ENCODE measurements at regions not wholly inside any gene's neighbourhood (a gene's known extent, or its start where the extent isn't known, plus 50 kb on each side); places are given as distances from the start of the nearest gene placed in this dataset.

DNA sequence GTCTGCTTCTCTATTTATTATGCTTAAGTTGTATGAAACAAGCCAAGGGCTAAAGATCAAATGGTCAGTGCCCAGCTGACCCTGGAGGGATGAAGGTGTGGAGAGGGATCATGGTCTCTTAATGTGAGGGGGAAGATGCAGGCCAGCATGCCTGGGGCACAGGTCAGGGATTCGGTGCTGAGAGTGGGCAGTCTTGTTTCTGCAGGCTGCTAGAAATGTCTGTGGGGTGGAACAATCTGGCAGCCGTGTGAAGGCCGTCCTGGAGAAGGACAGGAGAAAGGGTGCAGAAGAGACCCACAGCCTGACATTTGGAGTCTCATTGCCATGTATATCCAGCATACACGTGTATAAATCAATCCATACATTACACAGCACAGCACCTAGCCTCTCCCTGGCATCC, 258.3 kb upstream of the MOCS1 start:
- DNase-seq: no peak

DNA sequence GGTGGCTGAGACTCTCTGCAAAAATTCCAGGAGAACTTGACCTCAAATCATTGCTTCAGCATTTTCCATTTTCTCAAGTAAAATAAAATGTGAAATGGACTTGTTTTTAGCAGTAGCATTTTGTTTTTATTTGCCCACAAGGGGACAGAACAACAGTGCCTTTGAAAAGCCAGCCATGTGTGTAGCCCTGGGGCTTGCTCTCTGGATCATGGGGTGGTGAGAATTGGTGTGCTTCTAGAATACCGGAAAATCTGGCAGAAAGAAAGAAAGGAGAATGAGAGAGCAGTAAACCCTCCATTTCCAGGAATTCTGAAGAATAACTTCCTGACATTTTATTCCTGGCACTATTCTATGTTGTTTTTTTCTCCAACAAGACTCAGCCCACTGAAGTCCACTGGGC, 254.7 kb upstream of the MOCS1 start:
- no peak for DNase-seq

DNA sequence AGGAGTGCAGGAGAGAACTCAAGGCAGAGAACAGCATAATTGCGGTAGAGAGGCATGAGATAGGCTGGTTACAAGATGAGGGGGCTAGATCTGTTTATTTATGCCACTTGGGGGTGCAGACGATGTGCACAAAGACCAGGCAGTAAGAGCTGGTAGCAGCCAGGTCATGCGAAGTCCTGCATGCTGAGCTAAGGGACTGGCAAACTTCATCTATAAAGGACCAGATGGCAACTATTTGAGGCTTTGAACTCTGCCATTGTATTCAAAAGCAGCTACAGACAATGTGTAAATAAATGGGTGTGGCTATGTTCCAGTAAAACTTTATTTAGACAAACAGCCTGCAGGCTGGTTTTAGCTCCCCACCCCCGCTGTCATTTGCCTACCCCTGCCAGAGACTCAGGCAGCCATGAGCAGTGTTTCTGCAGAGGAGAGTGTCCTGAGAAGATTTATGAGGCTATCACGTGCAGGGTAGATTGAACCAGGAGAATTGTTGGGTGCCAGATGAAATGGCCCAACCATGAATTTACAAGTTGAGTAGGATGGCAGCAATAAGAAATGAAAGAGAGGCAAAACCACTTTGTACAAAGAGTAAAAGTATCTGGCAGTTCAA, 253.4 kb upstream of the MOCS1 start:
- DNase-seq: no peak

DNA sequence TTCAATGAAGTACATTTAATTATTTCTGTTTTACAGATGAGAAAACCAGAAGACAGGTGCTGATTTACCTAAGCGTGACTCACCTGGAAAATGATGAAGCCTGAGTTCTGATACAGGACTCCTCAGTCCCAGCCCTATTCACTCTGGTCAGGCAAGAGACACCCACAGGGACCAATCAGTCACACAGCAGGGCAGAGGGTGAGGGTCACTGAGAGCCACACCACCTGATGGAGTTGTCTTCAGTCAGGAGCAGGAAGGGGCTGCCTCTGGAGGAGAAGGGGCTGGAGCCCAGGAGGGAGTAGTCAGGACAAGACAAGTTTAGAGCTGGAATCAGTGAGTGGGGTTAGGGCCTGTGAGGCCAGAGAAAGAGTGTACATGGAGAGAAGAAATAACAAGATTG, 251.2 kb upstream of the MOCS1 start:
- DNase-seq: no peak

DNA sequence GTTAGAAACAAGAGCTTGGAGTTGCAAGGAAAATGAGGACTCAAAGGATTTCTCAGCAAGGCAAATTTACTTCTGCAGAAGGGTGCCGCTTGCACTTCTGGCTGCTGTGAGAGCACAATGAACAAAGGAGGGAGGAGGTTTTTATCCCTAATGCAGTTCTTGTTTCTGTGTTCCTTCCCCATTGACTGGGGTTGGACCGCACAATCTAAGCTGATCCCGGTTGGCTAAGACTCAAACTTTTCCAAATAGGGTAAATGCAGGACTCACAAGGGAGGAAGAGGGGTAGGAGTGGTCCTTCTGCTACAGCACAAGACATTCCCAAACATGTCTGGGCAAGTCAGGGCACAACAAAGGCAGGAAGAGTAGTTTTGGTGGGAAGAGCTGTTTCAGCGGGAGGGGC, 249.6 kb upstream of the MOCS1 start:
- DNase-seq: no peak

DNA sequence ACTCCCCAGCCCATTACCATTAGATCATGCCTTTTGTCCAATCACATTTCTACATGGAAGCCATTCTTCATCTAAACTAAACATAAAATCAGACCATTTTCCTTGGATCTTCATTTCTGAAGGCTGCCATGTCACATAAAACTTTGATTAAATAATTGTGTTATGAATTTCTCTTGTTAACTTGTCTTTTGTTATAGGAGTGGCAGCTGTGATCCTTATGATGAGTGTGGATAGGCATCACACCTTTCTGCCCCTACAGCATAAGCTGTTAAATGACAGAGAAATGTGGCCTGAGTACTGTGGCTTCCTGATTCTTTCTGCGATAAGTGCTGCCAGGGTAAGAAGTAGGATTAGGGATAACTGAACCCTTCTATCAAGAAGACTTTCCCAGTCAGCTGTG, 247.1 kb upstream of the MOCS1 start:
- DNase-seq: no peak

DNA sequence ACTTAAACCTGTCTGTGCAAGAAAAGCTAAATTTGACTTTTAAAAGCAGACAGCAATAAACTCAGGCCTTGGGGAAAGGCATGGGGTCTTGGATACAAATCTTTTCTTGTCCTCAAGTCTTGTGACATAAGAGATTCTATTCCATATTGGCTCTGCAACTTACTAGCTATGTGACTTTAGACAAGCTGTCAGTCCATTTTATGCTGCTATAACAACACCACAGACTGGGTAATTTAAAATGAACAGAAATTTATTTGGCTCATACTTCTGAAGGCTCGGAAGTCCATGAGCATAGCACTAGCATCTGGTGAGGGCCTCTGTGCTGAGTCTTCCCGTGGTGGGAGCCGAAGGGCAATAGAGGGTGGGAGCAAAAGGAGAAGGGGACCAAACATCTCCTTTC, 246.0 kb upstream of the MOCS1 start:
- no peak for DNase-seq

DNA sequence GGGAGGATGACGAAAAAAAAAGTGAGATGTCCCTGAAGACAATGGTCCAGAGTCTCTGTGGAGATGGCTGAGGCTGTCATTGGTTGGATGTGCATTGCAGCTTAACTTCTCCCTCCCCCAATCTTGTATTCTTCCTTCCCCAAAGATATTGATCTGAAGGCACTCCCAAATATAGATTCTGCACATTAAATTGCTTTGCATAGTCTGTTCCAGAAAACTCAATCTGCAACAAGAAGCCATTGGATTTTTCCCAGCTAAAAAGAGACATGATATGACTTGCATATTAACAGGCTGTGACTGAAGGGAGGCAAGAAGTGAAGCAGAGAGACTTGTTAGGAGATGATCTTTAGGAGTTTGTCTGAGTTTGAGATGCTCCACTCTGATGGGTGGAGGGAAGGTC, 245.2 kb upstream of the MOCS1 start:
- no peak for DNase-seq

DNA sequence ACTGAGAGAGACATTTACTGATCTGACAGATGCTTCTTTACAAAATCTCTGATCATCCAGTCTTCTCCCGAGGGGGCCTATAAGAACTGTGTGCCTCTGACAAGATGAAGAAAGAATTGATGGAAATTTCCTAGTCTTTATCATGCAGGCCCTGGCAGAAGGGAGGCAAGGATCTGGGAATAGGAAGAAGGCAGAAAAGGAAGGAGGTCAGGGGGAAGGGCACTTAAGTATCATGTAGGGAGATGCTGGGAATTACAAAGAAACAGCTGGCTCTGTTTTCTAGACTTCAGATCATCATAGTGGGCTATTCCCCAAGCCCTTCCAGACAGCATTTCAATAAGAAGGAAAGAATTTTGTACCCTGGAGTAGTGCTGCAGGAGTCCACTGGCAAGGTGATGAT, 243.3 kb upstream of the MOCS1 start:
- no peak for DNase-seq

DNA sequence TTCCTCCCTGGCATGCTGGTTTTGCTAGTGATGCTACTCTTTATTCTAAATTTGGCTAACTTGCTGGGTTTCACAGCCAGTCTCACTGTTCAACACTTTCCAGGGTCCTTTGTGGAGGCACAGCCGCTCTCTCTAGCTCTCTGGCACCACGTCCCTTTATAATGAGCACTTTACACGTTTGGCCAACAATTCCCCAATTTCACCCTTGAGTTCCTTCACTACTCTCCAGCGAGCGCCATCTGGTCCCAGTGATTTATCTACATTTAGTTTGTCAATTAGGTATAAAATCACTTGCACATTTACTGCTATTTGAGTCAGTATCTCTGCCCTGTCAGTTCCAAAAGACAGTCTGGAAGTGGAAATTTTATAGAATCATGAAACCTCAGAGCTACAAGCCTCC, 241.9 kb upstream of the MOCS1 start:
- DNase-seq: peak in 1 of 2 experiments; percentile 22

DNA sequence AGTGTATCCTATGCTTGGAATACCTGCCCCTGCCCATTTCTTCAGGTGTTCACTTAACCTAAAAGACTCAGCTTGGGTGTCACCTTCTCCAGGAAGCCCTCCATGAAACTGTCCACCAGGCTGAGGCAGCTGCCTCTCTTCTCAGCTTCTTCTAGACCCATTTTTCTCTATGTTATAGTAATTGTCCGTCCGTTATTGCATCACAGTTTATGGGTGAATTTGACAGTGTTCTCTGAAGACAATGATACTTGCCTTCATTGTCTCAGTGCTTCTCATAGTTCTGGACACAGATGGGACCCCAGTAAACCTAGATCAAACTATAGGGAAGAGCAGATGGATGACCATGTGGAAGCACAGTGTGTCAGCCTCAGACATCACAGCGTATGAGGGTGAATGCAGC, 238.0 kb upstream of the MOCS1 start:
- DNase-seq: no peak

DNA sequence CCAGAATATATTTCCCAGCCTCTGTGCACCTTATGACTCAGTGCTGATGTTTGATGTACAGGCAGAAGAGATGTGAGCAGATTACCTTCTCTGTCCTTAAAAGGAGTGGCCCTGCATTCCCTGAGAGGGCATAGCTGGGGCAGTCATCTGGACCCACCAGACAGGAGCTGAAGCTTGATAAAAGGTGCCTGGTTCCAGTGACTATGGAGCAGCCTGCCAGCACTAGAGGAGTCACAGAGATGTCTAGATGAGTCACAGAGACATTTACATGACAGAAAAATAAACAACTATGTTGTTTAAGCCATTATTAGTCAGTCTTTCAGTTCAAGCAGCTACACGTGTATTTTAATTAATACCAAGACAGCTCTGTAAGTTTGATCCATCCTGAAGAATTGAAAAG, 237.1 kb upstream of the MOCS1 start:
- DNase-seq: no peak

DNA sequence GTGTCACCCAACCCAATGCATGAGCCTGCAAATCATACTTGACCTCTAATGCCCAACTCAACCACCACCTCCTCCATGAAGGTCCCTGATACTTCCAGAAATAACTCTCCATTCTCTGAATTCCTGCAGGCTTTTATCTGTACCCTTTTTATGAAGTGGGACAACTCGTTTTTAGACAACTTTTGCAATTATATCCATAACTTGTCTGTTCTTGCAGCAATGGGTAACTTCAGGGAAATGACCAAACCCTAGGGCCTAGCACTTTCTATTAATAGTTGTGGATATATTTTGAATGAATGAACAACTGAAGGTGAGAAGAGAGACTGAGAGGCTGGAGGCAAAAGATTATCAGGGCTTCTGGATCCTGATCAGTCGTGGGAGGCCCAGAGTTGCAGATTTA, 236.6 kb upstream of the MOCS1 start:
- DNase-seq: no peak

DNA sequence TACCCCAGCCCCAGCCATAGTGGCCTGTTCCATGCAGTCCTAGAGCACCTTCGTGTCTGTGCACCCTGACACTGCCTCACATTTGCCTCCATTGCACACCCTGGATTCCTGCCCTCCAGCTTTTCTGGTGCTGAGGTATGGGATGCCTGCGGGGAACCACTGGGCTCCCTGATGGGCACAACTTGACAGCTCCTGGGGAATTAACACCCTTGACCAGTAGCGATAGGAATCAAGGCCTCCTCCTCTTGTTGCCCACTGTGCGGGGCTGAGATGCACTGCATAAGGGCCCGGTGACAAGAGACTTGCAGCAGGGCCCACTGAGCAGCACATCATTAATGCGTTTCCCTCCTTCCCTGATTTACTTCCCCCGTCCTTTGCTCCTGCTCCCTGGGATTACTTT, 235.6 kb upstream of the MOCS1 start:
- no peak for DNase-seq

DNA sequence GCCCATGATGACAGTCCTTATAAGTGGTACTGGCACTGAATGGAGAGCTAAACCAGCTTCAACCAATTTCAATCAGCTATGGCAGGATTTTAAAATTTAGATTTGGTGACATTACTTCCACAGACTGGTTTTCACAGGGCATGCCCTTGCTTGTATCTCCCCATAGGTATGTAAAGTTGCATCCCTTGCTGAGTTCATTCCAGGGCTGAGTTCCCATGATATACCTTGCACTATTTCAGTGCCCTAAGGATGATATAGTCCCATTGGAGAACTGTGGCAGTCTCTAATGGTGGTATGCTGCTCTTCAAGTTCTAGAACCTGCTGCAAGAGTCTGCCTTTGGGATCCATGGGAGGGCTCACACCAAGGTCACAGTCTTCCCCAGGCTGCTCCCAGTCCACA, 232.7 kb upstream of the MOCS1 start:
- no peak for DNase-seq

DNA sequence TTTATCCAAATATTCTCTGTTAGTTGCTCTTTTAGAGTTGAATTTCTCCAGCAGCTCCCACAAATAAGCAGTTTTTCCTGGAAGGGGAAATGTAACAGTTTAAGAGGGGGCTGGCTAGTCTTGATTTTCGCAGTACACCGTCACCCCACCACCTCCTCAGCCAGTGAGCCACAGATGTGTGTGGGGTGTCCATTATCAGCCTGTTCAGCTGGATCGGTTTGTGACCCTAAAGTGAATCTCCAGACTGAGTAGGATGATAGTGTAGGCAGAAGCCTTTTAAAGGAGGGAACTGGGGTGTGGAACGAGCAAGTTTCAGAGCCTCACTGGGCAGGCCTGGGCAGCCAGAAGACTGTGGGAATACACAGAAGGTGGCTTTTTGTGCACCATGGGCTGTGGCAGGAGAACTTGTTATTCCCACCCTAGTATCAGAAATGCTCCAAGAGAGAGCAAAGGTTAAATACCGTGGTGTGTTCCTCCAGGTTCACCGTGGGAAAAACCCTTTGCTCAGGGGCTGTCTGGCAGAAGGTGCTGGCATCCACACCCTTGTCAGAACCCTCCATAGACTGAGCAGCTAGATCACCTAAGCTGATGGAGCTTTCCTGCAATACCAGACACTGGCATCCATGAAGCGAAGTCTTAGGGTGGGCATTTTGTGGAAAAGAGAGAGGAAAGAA, 230.9 kb upstream of the MOCS1 start:
- DNase-seq: no peak

DNA sequence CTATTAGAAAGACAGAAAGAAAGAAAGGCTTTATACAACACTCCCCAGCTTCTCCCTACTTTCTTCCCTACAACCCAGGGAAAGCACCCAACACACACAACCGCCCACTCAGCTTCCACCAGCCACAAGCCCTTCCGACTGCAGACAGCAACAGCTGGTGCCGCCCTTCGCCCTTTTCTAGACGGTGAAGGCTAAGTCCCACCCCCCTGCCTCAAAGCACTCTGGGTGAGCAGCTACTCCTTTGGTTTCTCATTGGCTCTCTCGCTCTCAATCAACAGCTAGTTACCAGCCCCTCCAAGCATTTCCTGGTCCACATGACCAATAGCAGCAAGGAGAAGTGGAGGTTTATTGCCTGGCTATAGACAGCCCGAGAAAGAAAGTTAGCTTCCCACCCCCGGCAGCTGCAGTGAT, 230.1 kb upstream of the MOCS1 start:
- no peak for DNase-seq

DNA sequence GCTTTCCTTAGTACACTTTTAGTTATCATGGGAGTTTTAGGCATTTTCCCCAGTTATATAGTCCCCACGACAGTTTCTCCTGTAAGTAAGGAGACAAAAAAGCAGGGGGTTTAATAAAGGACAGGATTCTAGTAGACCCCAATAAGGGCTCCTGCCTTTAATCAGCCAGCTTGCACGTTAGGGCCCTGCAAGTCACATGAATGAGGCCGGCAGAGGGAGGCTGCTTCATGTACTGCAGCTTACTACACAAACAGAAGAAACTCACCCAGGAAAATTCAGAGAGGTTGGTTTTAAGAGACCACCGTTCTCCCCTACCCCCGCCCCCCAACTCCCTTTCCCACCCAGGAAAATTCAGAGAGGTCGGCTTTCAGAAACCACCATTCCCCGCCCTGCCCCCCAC, 229.7 kb upstream of the MOCS1 start:
- no peak for DNase-seq

DNA sequence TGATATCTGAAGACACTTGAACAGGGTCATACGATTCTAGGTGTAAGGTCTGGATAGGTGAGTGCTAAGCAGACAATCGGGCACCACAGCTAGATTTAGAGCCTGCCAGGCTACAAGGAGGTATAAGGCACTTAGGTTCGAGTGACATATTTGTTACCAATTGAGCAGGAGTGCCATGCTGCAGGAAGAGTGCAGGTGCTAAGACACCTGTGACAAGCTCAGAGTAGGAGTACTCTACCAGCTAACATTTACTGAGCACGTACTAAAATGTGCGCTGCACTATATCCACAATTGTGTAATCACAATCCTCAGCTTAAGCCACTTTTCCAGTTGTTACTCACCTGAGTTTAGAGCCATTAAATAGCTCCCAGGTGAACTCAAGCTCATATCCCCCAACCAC, 227.8 kb upstream of the MOCS1 start:
- no peak for DNase-seq

DNA sequence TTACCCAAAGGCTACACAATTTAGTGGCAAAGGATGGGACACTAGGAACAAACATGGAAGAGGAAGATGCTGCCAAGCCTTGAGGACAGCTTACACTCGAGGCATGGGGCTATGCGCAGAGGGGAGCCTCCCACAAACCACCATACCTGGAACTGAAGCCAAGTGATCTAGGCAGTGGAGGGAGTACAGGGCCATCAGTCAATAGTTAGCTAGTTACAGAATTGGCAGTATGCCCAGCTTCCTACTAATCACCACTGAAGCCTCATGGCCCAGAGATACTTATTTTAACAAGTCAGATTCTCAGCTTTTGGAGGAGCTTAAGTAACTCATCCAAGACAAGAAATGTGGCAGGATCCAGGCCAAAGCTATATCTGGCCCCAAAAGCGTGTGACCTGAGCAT, 226.6 kb upstream of the MOCS1 start:
- DNase-seq: no peak

DNA sequence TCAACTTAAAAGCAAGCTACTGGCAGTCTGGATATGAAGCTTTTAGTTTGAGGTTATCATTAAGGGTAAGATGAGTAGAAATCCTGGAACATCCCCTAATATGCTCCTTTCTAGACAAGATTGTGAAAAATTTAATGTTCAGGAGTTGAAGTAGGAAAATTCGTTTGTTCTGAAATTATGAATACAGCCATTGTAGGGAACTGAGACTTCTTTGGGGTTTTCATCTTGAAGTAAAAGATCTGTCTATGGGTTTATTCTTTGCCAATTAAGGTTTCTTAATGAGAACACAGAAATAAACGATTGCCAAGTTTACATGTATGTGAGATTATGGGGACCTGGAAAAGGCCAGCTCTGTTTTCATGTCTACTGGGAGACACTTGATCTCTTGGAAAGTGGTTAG, 225.6 kb upstream of the MOCS1 start:
- DNase-seq: no peak

DNA sequence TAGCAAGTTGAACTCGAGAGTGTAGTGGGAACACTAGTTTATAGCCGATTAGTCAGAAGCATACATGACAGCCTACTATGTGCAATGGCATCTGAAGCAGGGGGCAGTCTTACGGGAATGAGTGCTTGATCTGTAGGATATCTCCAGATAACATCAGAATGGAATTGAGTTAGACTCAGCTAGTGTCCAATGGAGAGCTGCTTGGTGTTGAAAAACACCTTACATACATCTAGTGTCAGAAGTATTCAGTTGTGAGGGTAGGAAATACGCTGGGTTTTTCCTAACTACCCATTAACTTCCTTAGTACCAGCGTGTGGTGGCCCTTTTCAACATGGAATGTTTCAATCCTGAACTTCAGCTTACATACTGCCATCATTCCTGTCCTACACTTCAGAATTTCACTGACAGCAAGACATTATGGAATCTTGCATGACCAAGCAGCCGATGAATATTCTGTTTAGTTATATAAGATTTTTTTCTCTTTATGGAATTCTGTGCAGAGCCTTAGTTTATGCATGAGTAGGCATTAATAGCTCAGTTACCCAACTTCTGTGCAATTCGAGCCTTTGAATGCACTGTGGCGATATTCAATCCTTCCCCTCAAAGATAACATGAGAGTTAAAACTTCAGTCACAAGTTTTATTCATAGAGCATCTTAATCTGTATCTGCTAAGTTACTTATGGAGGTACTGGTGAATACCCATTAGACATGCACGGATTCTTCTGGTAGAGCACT, 218.6 kb upstream of the MOCS1 start:
- no peak for DNase-seq

DNA sequence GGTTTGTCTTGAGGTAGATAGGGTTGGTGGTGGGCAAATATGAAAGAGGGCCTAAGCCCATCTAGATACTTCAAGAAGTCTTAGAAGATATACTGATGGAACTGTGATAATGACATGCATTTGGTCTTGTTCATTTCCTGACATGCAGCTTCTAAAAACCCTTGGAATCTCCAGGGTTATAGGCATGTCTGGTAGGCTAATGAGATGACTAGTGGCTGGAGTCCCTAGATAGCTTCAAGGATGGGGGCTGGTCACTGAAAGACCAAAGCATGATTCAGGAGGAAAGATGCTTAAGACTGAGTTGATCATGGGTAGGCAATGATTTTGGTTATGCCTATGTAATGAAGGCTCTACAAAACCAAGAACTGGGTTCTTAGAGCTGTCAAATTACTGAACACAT, 217.9 kb upstream of the MOCS1 start:
- no peak for DNase-seq

DNA sequence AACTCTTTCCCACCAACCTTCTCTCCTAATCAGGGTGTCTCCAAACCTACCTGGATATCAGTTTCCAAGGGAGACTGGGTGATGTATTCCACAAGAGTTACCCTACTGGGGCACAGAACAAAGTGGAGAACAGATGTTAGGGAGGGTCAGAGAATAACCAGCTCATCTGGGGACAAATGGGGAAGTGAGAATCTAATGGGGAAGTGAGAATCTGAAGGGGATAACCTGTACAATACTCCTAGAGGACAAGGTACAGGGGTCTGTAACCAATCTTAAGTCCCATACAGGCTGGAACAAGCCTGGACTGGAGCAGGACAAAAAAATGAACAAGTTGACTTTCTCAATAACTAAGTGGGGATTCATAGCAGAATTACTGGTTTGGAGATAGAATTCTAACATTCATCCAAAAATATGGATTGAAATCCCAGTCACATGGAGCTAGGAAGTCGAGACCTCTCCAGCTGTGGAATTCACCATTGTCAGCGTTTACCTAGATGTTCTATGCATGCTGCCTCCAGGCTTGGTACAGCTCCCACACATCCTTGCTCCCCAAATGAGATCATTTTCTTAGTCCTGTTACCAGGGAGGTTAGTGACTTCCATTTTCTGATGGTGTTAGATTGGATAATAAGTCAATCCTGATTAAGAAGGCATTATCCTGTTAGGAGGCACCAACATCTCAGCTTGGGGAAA, 214.8 kb upstream of the MOCS1 start:
- no peak for DNase-seq
